PC-9 (cell line): ENCODE measurements at regions not wholly inside any gene's neighbourhood (a gene's known extent, or its start where the extent isn't known, plus 50 kb on each side); places are given as distances from the start of the nearest gene placed in this dataset.

ENCODE experiments used
- CTCF ChIP-seq: fragments of 200-600 bp; sonication (generic); conservative IDR thresholded peaks from 2 replicates; pipeline ENCODE4 v1.6.1; 2017; ENCODE audit warnings: mixed run types, antibody characterized with exemption, mild to moderate bottlenecking, moderate library complexity
- EZH2 ChIP-seq: fragments of 200-600 bp; sonication (generic); IDR thresholded peaks from 2 replicates; pipeline ENCODE4 v1.8.0; 2017; ENCODE audit warnings: antibody characterized with exemption, low read depth

- TF ChIP-seq CTCF (no peak), EZH2 (no peak)
These were observed 140.4 kb downstream of the ZNF674 start for GRCh38 chrX:46404774-46405173.
